Type B pancreatic cell (in vitro differentiated cells): ENCODE measurements at regions not wholly inside any gene's neighbourhood (a gene's known extent, or its start where the extent isn't known, plus 50 kb on each side); places are given as distances from the start of the nearest gene placed in this dataset.

ENCODE experiments used
- DNase-seq: peaks from one replicate; pipeline ENCODE4 v3.0.0; 2021; ENCODE audit warnings: mixed read lengths; ENCODE audit not compliant: unreplicated experiment; ENCODE audit errors: extremely low spot score
- H3K27ac Mint-ChIP-seq: 2 replicates; pipeline ENCODE4 v1.8.0; 2021; ENCODE audit warnings: mild to moderate bottlenecking, mixed read lengths
- H3K27me3 Mint-ChIP-seq: 2 replicates; pipeline ENCODE4 v1.8.0; 2021; ENCODE audit warnings: mixed read lengths
- H3K36me3 Mint-ChIP-seq: 2 replicates; pipeline ENCODE4 v1.8.0; 2021; ENCODE audit warnings: mixed read lengths
- H3K4me1 Mint-ChIP-seq: one replicate; pipeline ENCODE4 v1.8.0; 2021; ENCODE audit warnings: mixed read lengths; ENCODE audit not compliant: unreplicated experiment
- H3K4me3 Mint-ChIP-seq: 2 replicates; pipeline ENCODE4 v1.8.0; 2021; ENCODE audit warnings: mild to moderate bottlenecking, mixed read lengths
- H3K9me3 Mint-ChIP-seq: 2 replicates; pipeline ENCODE4 v1.8.0; 2021; ENCODE audit warnings: mixed read lengths
- TF ChIP-seq, protein P1 (sequence below): fragments of 200-600 bp; sonication (generic); conservative IDR thresholded peaks from 2 replicates; pipeline ENCODE4 v1.5.0; 2021; ENCODE audit warnings: antibody characterized with exemption, mild to moderate bottlenecking

DNA sequence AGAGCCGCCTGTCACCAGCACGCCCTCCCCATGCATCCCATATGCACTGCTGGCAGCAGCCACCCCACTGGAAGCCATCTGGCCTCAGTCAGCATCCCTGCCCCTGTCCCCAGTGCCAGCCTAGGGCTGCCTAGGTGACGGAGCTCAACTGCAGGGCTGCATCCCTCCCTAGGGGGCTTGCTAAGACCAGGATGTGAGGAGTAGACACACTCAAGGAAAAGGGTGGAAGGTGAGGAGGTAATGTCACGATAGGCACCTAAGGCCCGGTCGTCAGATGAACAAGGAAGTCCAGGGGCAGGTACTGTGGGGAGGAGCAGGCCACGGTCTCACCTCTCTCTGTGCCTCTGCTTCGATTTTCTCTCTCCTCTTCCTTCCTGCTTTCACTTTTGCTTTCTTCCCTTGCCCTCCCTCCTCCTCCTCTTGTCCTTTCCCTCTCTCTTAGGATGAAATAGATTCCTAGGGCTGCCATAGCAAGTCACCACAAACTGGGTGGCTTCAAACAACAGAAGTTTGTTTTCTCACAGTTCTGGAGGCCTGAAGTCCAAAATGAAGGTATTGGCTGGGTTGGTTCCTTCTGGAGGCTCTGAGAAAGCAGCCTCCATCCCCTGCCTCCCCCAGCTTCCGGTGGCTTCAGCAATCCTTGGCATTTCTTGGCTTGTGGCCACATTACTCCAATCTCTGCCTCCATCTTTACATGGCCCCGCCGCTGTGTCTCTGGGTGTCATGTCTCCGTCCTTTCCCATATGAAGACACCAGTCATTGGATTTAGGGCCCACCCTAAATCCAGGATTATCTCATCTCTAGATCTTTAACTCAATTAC lies 298.3 kb downstream of the SHQ1 start:
- Mint-ChIP-seq H3K27ac (no peak overlapping the region), H3K4me3 (no peak overlapping the region), H3K27me3 (no peaks in the 10 kb centered on the region), H3K9me3 (no peaks in the 10 kb centered on the region), H3K4me1 (peaks cover 5% of the 10 kb centered on the region), H3K36me3 (no peaks in the 10 kb centered on the region)
- DNase-seq = no peak
- TF ChIP-seq, protein P1, sequence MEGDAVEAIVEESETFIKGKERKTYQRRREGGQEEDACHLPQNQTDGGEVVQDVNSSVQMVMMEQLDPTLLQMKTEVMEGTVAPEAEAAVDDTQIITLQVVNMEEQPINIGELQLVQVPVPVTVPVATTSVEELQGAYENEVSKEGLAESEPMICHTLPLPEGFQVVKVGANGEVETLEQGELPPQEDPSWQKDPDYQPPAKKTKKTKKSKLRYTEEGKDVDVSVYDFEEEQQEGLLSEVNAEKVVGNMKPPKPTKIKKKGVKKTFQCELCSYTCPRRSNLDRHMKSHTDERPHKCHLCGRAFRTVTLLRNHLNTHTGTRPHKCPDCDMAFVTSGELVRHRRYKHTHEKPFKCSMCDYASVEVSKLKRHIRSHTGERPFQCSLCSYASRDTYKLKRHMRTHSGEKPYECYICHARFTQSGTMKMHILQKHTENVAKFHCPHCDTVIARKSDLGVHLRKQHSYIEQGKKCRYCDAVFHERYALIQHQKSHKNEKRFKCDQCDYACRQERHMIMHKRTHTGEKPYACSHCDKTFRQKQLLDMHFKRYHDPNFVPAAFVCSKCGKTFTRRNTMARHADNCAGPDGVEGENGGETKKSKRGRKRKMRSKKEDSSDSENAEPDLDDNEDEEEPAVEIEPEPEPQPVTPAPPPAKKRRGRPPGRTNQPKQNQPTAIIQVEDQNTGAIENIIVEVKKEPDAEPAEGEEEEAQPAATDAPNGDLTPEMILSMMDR = no peak

GRCh38 chr3:72548981-72549380 lies 299.3 kb downstream of the SHQ1 start:
- Mint-ChIP-seq H3K9me3 (no peaks in the 10 kb centered on the region), H3K27ac (no peak overlapping the region), H3K36me3 (no peaks in the 10 kb centered on the region), H3K27me3 (no peaks in the 10 kb centered on the region), H3K4me1 (peaks cover 5% of the 10 kb centered on the region), H3K4me3 (no peak overlapping the region)
- TF ChIP-seq, protein P1 = no peak
- DNase-seq = no peak

GRCh38 chr3:72548461-72548860 lies 299.8 kb downstream of the SHQ1 start:
- no peaks in the 10 kb centered on the region for H3K27me3 Mint-ChIP-seq
- no peaks in the 10 kb centered on the region for H3K36me3 Mint-ChIP-seq
- H3K4me1 Mint-ChIP-seq = peaks cover 5% of the 10 kb centered on the region
- no peak overlapping the region for H3K27ac Mint-ChIP-seq
- TF ChIP-seq, protein P1 = no peak
- no peaks in the 10 kb centered on the region for H3K9me3 Mint-ChIP-seq
- no peak for DNase-seq
- no peak overlapping the region for H3K4me3 Mint-ChIP-seq

DNA sequence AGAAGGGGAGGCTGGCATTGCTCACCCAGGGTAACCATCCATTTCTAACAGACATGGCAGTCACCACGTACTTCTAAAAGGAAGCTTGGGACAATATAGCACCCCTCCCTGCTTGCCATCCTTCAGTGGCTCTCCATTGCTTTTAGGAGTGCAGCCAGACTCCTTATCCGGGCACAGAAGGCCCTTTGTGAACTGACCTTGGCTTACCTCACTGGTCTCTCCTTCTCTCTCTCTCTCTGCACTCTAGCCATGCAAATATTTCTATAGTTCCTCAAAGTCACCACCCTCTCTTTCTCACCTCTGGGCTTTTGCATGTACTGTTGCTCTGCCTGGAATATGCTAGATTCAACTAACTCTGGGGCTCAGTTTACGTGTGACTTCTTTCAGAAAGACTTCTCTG lies 301.1 kb downstream of the SHQ1 start:
- peaks cover 5% of the 10 kb centered on the region for H3K4me1 Mint-ChIP-seq
- no peaks in the 10 kb centered on the region for H3K27me3 Mint-ChIP-seq
- H3K9me3 Mint-ChIP-seq = no peaks in the 10 kb centered on the region
- H3K27ac Mint-ChIP-seq = no peak overlapping the region
- TF ChIP-seq, protein P1 = no peak
- DNase-seq = no peak
- H3K4me3 Mint-ChIP-seq = no peak overlapping the region
- H3K36me3 Mint-ChIP-seq = no peaks in the 10 kb centered on the region

DNA sequence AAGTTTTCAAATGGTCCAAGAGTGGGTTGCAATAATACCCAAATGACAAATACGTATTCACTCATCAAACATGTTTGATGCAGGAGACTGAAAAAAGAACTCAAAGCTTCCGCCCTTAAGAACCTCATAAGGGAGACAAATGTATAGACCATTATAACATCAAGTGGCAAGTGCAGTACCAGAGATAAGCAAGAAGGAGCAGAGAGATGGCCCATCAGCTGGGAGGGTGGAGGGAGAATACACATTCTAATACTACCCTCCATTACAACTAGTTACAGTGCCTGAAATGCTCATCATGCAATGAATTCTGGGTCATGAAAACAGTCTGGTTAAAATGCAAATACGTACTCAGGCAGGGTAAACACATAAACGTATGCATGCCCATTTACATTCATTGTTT lies 304.0 kb downstream of the SHQ1 start:
- H3K27ac Mint-ChIP-seq = no peak overlapping the region
- TF ChIP-seq, protein P1 = no peak
- no peak overlapping the region for H3K4me3 Mint-ChIP-seq
- H3K27me3 Mint-ChIP-seq = no peaks in the 10 kb centered on the region
- no peaks in the 10 kb centered on the region for H3K36me3 Mint-ChIP-seq
- no peaks in the 10 kb centered on the region for H3K9me3 Mint-ChIP-seq
- no peak for DNase-seq
- H3K4me1 Mint-ChIP-seq = peaks cover 5% of the 10 kb centered on the region
